Mucosa of rectum (tissue), 2 donors: ENCODE measurements at regions not wholly inside any gene's neighbourhood (a gene's known extent, or its start where the extent isn't known, plus 50 kb on each side); places are given as distances from the start of the nearest gene placed in this dataset.
"Not testable (repeated sequence)": the region's sequence is repeated elsewhere in the genome, so short reads cannot be mapped to it uniquely, and the experiment has no call there.

Experiments used
- H3K27ac ChIP-seq, 2 donors: one replicate each; pipeline ENCODE4 v1.7.0; 2013; ENCODE audit warnings: inconsistent platforms in 2 of 2, low read depth in 2 of 2, low read length in 2 of 2
- H3K27me3 ChIP-seq, 2 donors: one replicate each; pipeline ENCODE4 v1.7.0; 2013; ENCODE audit warnings: low read length in 2 of 2; ENCODE audit not compliant: control insufficient read depth in 2 of 2, insufficient read depth in 2 of 2
- H3K36me3 ChIP-seq, 2 donors: one replicate each; pipeline ENCODE4 v1.7.0; 2013; ENCODE audit warnings: low read length in 2 of 2; ENCODE audit not compliant: control insufficient read depth in 2 of 2, insufficient read depth in 2 of 2
- H3K4me1 ChIP-seq, 2 donors: one replicate each; pipeline ENCODE4 v1.7.0; 2013; ENCODE audit warnings: low read length in 2 of 2, mild to moderate bottlenecking in 1 of 2; ENCODE audit not compliant: control insufficient read depth in 2 of 2, insufficient read depth in 2 of 2
- H3K4me3 ChIP-seq, 2 donors: one replicate each; pipeline ENCODE4 v1.7.0; 2013; ENCODE audit warnings: low read length in 2 of 2
- H3K9ac ChIP-seq, 2 donors: one replicate each; pipeline ENCODE4 v1.7.0; 2013; ENCODE audit warnings: low read length in 2 of 2, low read depth in 1 of 2, mild to moderate bottlenecking in 1 of 2
- H3K9me3 ChIP-seq, 2 donors: one replicate each; pipeline ENCODE4 v1.7.0; 2013; ENCODE audit warnings: low read length in 2 of 2; ENCODE audit not compliant: control insufficient read depth in 2 of 2
- donor health status: healthy.
- donor health status: Normal muscosa, but diverticular disease.

DNA sequence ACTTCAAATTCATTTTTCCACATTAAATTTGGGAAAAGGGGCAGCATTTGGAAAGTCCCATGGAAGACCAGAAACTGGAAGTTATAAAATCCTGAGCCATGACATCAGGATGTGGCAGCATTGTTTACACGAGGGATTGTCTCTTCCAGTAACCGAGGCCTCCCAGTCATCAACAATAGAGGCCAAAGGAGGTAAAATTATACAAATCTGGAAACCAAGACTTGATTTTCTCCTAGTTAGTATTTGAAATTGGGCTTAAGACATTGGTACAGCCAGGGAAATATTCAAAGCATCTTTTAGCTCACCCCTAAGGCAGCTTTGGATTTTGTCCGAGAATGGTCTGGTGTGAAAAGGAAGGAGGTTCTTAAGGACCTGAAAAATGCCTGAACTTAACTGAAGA, 251.6 kb upstream of the FOXF1 start:
- H3K9me3 ChIP-seq: no peaks in the 10 kb centered on the region
- no peaks in the 10 kb centered on the region for H3K36me3 ChIP-seq
- peaks cover 0 to 3% of the 10 kb centered on the region in 2 donors for H3K4me1 ChIP-seq
- no peak overlapping the region for H3K9ac ChIP-seq
- no peaks in the 10 kb centered on the region for H3K27me3 ChIP-seq
- H3K4me3 ChIP-seq: no peak overlapping the region
- peak overlapping the region; percentile 43 to 50 for H3K27ac ChIP-seq

DNA sequence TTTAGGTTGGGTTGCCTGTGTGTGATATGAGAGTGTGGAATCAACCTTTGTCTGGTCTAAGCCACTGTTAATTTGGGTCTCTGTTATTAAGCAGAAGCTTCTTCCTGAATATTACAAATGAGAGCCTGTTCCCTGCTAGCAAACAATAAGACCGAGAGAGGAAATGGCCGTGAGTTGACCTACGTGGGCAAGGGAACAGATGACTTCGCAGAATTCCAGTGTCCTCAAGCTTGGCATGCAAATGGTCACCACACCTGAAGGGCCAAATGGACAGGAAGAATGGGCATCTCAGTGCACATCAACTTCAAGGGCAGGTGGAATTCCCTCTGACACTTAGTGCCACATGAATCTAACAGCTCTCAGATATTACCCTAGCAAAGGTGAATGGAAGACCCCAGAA, 250.8 kb upstream of the FOXF1 start:
- Histone ChIP-seq H3K27ac (peak overlapping the region; percentile 43 to 50), H3K9ac (no peak overlapping the region), H3K9me3 (no peaks in the 10 kb centered on the region), H3K4me3 (no peak overlapping the region), H3K36me3 (no peaks in the 10 kb centered on the region), H3K4me1 (peaks cover 0 to 3% of the 10 kb centered on the region in 2 donors), H3K27me3 (no peaks in the 10 kb centered on the region)

DNA sequence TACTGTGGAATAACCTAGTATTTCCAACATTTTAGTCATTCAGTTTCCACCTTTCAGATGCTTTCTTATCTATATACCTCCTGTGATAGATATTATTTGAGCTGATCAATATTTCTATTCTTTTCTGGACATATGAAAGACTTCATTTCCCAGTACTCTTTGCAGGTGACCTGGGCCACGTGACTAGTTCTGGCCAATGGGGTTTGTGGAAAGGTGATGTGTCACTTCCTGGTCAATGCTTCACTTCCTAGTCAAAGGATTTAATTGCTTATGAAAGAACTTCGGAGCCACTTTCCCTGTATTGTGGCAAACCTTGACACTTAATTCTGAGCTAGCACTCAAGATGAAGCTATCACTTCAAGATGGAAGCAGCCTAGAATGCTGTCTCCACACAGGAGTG, 248.9 kb upstream of the FOXF1 start:
- no peak overlapping the region for H3K9ac ChIP-seq
- H3K27ac ChIP-seq: no peak overlapping the region
- no peak overlapping the region for H3K4me3 ChIP-seq
- no peaks in the 10 kb centered on the region for H3K27me3 ChIP-seq
- peaks cover 0 to 3% of the 10 kb centered on the region in 2 donors for H3K4me1 ChIP-seq
- H3K9me3 ChIP-seq: no peaks in the 10 kb centered on the region
- no peaks in the 10 kb centered on the region for H3K36me3 ChIP-seq

DNA sequence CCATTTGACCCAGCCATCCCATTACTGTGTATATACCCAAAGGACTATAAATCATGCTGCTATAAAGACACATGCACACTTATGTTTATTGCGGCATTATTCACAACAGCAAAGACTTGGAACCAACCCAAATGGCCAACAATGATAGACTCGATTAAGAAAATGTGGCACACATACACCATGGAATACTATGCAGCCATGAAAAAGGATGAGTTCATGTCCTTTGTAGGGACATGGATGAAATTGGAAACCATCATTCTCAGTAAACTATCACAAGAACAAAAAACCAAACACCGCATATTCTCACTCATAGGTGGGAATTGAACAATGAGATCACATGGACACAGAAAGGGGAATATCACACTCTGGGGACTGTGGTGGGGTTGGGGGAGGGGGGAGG, 242.7 kb upstream of the FOXF1 start:
- not testable (repeated sequence) for H3K9me3 ChIP-seq, H3K4me3 ChIP-seq

DNA sequence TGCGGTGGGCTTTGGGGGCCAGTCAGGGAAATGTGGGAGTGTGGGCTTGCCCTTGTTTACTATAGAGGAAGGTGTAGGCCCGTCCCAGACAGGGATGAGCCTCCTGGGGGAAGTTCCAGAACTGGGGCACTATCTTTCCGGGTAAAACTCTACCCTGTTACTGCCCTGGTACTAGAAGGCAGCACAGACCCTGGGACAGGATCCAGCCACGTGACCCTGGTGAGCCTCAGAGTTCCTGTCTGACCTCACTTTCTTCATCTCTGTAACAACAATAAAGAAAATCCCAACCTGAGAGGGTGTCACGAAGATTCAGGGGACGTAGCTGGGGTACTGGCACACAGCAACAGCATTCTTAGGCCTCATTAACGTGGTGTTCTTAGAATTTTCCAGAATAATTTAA, 239.6 kb upstream of the FOXF1 start:
- Histone ChIP-seq H3K36me3 (no peaks in the 10 kb centered on the region), H3K27me3 (no peaks in the 10 kb centered on the region), H3K9me3 (no peaks in the 10 kb centered on the region), H3K9ac (no peak overlapping the region), H3K27ac (no peak overlapping the region), H3K4me3 (no peak overlapping the region), H3K4me1 (no peaks in the 10 kb centered on the region)

More for the DNA sequence above, 242.7 kb upstream of the FOXF1 start:
- H3K36me3 ChIP-seq, H3K4me1 ChIP-seq, H3K27me3 ChIP-seq, H3K9ac ChIP-seq, H3K27ac ChIP-seq: not testable (repeated sequence)

DNA sequence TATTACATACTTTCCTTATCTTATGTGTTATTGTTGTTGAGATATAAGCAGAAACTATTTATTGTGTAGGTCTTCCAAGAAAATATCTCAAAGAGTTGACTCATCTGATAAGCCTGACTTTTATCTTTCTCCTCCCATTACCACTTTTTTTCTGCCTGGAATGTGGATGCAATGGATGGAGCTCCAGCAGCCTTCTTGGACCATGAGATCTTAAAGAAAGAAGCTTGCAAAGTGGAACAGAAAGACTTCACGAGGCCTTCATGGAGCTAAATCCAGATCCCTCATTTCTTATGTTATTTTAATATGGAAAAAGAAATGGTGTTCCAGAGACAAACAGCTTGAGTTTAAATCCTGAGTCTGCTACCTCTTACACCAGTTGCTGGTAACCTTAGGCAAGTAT, 237.6 kb upstream of the FOXF1 start:
- Histone ChIP-seq H3K27me3 (no peaks in the 10 kb centered on the region), H3K9ac (no peak overlapping the region), H3K4me3 (no peak overlapping the region), H3K9me3 (no peaks in the 10 kb centered on the region), H3K4me1 (no peaks in the 10 kb centered on the region), H3K27ac (no peak overlapping the region), H3K36me3 (no peaks in the 10 kb centered on the region)

DNA sequence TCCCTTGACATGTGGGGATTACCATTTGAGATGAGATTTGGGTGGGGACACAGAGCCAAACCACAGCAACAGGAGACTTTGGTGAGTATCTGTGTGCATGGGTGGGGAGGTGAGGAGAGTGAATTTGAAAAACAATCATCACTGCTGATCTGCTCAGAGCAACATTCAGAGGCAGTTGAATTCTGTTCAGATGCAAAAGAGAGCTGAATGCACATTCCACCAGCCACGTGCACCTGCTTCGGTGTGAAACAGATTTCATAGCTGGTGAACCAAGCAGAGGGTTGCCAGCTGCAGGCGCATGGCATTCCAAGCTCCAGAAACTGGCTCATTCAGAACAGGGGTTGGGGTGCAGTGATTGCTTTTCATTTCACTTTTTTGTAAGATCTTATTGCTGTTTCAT, 233.1 kb upstream of the FOXF1 start:
- Histone ChIP-seq H3K4me1 (no peaks in the 10 kb centered on the region), H3K36me3 (no peaks in the 10 kb centered on the region), H3K9me3 (no peaks in the 10 kb centered on the region), H3K9ac (no peak overlapping the region), H3K27me3 (no peaks in the 10 kb centered on the region), H3K27ac (no peak overlapping the region), H3K4me3 (no peak overlapping the region)

DNA sequence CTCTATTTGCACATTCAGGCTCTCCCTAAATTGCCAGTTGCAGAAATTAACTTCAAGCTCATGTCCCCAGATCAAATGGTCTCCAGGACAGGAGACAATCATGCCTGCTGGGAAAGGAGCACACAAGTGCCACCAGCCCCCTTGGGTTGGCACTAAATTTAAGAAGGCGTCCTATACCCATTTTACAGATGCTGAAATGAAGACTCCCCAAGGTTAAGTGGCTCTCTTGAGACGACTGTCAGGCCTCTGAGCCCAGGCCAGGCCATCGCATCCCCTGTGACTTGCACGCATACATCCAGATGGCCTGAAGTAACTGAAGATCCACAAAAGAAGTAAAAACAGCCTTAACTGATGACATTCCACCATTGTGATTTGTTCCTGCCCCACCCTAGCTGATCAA, 232.5 kb upstream of the FOXF1 start:
- H3K4me3 ChIP-seq, H3K9ac ChIP-seq: not testable (repeated sequence)

DNA sequence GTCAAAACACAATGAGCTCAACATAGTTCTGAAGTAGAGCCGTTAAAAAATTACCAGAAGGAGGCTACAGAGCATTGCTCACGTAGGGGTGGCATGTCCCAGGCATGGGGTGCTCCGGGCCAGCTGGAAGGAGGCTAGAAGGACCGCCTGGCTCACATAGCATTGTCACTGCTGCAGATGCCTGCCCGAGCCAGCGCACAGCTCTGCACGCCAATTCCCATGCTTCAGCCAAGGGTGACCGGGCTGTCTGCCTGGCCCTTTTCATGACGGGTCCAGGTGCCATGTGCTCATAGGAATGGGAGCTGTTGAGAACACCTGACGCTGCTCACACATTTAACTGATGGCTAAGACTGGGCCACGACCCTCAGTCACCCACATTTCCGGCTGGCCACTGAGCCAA, 228.9 kb upstream of the FOXF1 start:
- no peak overlapping the region for H3K4me3 ChIP-seq
- H3K9me3 ChIP-seq: no peaks in the 10 kb centered on the region
- H3K9ac ChIP-seq: no peak overlapping the region
- H3K27me3 ChIP-seq: peaks cover 2 to 3% of the 10 kb centered on the region in 2 donors
- H3K36me3 ChIP-seq: no peaks in the 10 kb centered on the region
- H3K4me1 ChIP-seq: no peaks in the 10 kb centered on the region
- H3K27ac ChIP-seq: peak overlapping the region; percentile 10 to 58

More for the DNA sequence above, 232.5 kb upstream of the FOXF1 start:
- not testable (repeated sequence) for H3K27me3 ChIP-seq, H3K27ac ChIP-seq, H3K9me3 ChIP-seq, H3K4me1 ChIP-seq, H3K36me3 ChIP-seq

DNA sequence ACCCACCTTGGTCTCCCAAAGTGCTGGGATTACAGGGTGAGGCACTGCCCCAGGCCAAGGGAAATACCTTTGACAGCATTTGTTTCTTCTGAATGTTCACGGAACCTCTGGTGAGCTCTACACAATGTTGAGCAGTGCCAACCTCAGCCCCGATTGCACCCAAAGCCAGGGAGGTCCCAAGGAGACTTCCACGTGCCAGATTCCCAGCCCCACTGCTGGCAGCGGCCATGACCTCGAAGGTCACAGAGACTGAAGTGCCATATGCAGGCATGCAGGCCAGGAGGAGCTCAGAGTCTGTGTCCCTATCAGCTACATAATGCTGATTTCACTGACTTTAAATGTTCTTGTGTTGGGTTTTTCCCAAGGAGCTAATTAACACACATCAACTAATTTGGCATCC, 226.4 kb upstream of the FOXF1 start:
- Histone ChIP-seq H3K9me3 (no peaks in the 10 kb centered on the region), H3K4me1 (no peaks in the 10 kb centered on the region), H3K9ac (no peak overlapping the region), H3K4me3 (no peak overlapping the region), H3K27ac (no peak overlapping the region), H3K36me3 (no peaks in the 10 kb centered on the region), H3K27me3 (peaks cover 7 to 18% of the 10 kb centered on the region in 2 donors)

DNA sequence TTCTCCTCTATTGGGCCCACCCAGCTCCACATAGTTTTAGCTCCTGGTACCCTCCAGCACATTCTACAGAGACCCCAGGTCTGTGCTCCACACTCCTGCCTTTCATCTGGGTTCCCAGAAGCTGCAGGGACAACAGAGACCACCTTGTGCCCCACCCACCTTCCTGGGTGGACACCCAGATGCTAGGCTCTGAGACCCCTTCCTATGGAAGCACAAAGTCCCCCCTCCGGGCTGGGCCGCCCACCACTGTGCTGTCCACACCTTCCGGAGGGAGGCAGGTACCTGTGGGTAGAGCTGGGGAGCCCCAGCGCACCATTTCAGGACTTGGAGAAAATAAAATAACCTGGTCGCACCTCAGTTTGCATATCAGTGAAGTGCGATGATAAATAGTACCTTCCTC, 224.9 kb upstream of the FOXF1 start:
- H3K4me3 ChIP-seq: no peak overlapping the region
- H3K4me1 ChIP-seq: no peaks in the 10 kb centered on the region
- no peak overlapping the region for H3K9ac ChIP-seq
- H3K27ac ChIP-seq: no peak overlapping the region
- no peaks in the 10 kb centered on the region for H3K36me3 ChIP-seq
- H3K9me3 ChIP-seq: no peaks in the 10 kb centered on the region
- H3K27me3 ChIP-seq: peaks cover 12 to 20% of the 10 kb centered on the region in 2 donors
